ENCODE measurements at regions not wholly inside any gene's neighbourhood (a gene's known extent, or its start where the extent isn't known, plus 50 kb on each side); places are given as distances from the start of the nearest gene placed in this dataset.

GRCh38 chr2:5991305-5991968 lies 299.3 kb downstream of the SOX11 start:
- TF ChIP-seq CTCF (IDR thresholded peaks at IDR 0.05; ENCODE audit: insufficient read depth, low read depth, low read length) (no peak), EZH2 (IDR thresholded peaks at IDR 0.05; ENCODE audit: insufficient read depth, low read length) (no peak)
